Activated B cell treated with CpG ODN at 0.5 μM for 24 hours (primary cell): ENCODE measurements at regions not wholly inside any gene's neighbourhood (a gene's known extent, or its start where the extent isn't known, plus 50 kb on each side); places are given as distances from the start of the nearest gene placed in this dataset.

Source experiments
- ATAC-seq: fragments of 200-7000 bp; cut with Tn5 transposase; one replicate; pipeline ENCODE4 v1.10.0; 2021; ENCODE audit warnings: low read depth, mild to moderate bottlenecking, moderate library complexity
- CTCF ChIA-PET: fragments of 350-600 bp; sonication (Branson Sonifier 250); formaldehyde crosslinking; loops from one replicate; lab custom pipeline; 2021; ENCODE audit warnings: antibody characterized with exemption; lab: Charles Lee
- POLR2A ChIA-PET: fragments of 350-600 bp; sonication (Branson Sonifier 250); formaldehyde crosslinking; loops from one replicate; lab custom pipeline; 2021; ENCODE audit warnings: antibody characterized with exemption; lab: Charles Lee
- DNase-seq: peaks from one replicate; pipeline ENCODE4 v3.0.0; 2022
- H3K27ac Mint-ChIP-seq: one replicate; pipeline ENCODE4 v1.8.0; 2020; ENCODE audit warnings: mixed read lengths
- H3K27me3 Mint-ChIP-seq: one replicate; pipeline ENCODE4 v1.8.0; 2021; ENCODE audit warnings: mixed read lengths
- H3K36me3 Mint-ChIP-seq: one replicate; pipeline ENCODE4 v1.8.0; 2021; ENCODE audit warnings: low read depth, mixed read lengths
- H3K4me1 Mint-ChIP-seq: one replicate; pipeline ENCODE4 v1.8.0; 2021; ENCODE audit warnings: mixed read lengths
- H3K4me3 Mint-ChIP-seq: one replicate; pipeline ENCODE4 v1.8.0; 2020; ENCODE audit warnings: mild to moderate bottlenecking, mixed read lengths
- H3K9me3 Mint-ChIP-seq: one replicate; pipeline ENCODE4 v1.8.0; 2020; ENCODE audit warnings: mixed read lengths
- intact Hi-C: fragments of 100-400 bp; cut with micrococcal nuclease; formaldehyde crosslinking; loops from one replicate; pipeline ENCODE4 v1.15.1; 2024
- TF ChIP-seq, protein P1 (sequence below): fragments of 200-600 bp; IDR thresholded peaks from one replicate; pipeline ENCODE4 v1.8.0; 2022; ENCODE audit warnings: antibody characterized with exemption, mild to moderate bottlenecking

- H3K27ac Mint-ChIP-seq = no peak overlapping the region
- TF ChIP-seq, protein P1, sequence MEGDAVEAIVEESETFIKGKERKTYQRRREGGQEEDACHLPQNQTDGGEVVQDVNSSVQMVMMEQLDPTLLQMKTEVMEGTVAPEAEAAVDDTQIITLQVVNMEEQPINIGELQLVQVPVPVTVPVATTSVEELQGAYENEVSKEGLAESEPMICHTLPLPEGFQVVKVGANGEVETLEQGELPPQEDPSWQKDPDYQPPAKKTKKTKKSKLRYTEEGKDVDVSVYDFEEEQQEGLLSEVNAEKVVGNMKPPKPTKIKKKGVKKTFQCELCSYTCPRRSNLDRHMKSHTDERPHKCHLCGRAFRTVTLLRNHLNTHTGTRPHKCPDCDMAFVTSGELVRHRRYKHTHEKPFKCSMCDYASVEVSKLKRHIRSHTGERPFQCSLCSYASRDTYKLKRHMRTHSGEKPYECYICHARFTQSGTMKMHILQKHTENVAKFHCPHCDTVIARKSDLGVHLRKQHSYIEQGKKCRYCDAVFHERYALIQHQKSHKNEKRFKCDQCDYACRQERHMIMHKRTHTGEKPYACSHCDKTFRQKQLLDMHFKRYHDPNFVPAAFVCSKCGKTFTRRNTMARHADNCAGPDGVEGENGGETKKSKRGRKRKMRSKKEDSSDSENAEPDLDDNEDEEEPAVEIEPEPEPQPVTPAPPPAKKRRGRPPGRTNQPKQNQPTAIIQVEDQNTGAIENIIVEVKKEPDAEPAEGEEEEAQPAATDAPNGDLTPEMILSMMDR = no peak
- DNase-seq (no peak), ATAC-seq (no peak)
- H3K27me3 Mint-ChIP-seq = no peaks in the 10 kb centered on the region
- CTCF ChIA-PET = no interaction called here
- no peak overlapping the region for H3K4me3 Mint-ChIP-seq
- POLR2A ChIA-PET = no interaction called here
- H3K4me1 Mint-ChIP-seq = no peaks in the 10 kb centered on the region
- H3K9me3 Mint-ChIP-seq = no peaks in the 10 kb centered on the region
- intact Hi-C loops = no loop called here
- no peaks in the 10 kb centered on the region for H3K36me3 Mint-ChIP-seq
Measured at GRCh38 chr20:22776369-22776768, 192.0 kb upstream of the FOXA2 start.

DNA sequence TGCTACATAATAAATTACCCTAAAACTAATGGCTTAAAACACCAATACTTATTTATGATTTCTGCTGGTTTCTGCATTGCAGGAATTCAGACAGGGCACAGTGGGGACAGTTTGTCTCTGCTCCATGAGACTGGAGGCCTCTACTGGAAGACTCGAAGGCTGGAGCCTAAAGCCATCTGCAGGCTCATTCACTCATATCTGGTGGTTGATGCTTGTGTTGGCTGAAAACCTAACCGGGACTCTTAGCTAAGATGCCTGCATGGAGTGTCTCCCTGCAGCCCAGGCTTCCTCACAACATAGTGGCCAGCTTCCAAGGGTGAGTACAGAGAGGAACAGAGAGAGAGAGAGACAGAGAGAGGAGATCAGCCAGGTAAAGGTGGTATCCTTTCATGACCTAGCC, 195.5 kb upstream of the FOXA2 start:
- no peak for DNase-seq
- Mint-ChIP-seq H3K27me3 (no peaks in the 10 kb centered on the region), H3K4me1 (no peaks in the 10 kb centered on the region), H3K9me3 (no peaks in the 10 kb centered on the region), H3K4me3 (no peak overlapping the region), H3K27ac (no peak overlapping the region), H3K36me3 (no peaks in the 10 kb centered on the region)
- no peak for ATAC-seq
- ChIA-PET POLR2A (no interaction called here), CTCF (no interaction called here)
- TF ChIP-seq, protein P1 = no peak
- intact Hi-C loops = no loop called here

- TF ChIP-seq, protein P1 = no peak
- ChIA-PET POLR2A (no interaction called here), CTCF (no interaction called here)
- Mint-ChIP-seq H3K9me3 (no peaks in the 10 kb centered on the region), H3K36me3 (no peaks in the 10 kb centered on the region), H3K4me3 (no peak overlapping the region), H3K27me3 (no peaks in the 10 kb centered on the region), H3K4me1 (no peaks in the 10 kb centered on the region), H3K27ac (no peak overlapping the region)
- DNase-seq (no peak), ATAC-seq (no peak)
- intact Hi-C loops = no loop called here
Measured at GRCh38 chr20:22781869-22782268, 197.5 kb upstream of the FOXA2 start.

GRCh38 chr20:22789676-22790075, 205.3 kb upstream of the FOXA2 start:
- no peak for DNase-seq
- CTCF ChIA-PET = no interaction called here
- no peak overlapping the region for H3K4me3 Mint-ChIP-seq
- no peaks in the 10 kb centered on the region for H3K4me1 Mint-ChIP-seq
- no peak for ATAC-seq
- no peak overlapping the region for H3K27ac Mint-ChIP-seq
- POLR2A ChIA-PET = no interaction called here
- peaks cover 5% of the 10 kb centered on the region for H3K27me3 Mint-ChIP-seq
- intact Hi-C loops = no loop called here
- TF ChIP-seq, protein P1 = no peak
- no peaks in the 10 kb centered on the region for H3K9me3 Mint-ChIP-seq
- no peaks in the 10 kb centered on the region for H3K36me3 Mint-ChIP-seq

DNA sequence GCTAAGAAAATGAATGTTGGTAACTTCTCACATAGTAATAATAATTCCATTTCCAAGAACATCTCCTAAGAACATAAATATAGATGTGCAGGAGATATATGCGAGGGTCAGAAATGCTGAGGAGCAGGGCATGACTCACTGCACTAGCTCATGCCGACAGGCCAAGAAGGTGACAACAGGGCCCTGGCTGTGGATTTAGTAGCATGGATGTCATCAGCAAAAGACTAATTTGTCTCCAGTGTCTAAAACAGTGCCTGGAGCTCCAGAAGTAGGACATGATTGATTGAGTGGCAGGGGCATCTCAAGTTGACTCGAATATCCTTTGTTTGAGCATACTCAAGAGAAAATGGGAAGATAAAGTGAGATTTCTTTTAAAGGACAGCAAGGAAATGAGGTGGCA, 207.0 kb upstream of the FOXA2 start:
- ChIA-PET CTCF (no interaction called here), POLR2A (no interaction called here)
- no peak overlapping the region for H3K27ac Mint-ChIP-seq
- intact Hi-C loops = no loop called here
- DNase-seq (no peak), ATAC-seq (no peak)
- peaks cover 5% of the 10 kb centered on the region for H3K27me3 Mint-ChIP-seq
- no peaks in the 10 kb centered on the region for H3K9me3 Mint-ChIP-seq
- TF ChIP-seq, protein P1 = no peak
- no peak overlapping the region for H3K4me3 Mint-ChIP-seq
- H3K4me1 Mint-ChIP-seq = no peaks in the 10 kb centered on the region
- no peaks in the 10 kb centered on the region for H3K36me3 Mint-ChIP-seq
